MM.1S (cell line): ENCODE measurements at regions not wholly inside any gene's neighbourhood (a gene's known extent, or its start where the extent isn't known, plus 50 kb on each side); places are given as distances from the start of the nearest gene placed in this dataset.

Experiments used
- EZH2phosphoT487 ChIP-seq: fragments of 300-600 bp; sonication (generic); IDR thresholded peaks from 2 replicates; pipeline ENCODE4 v1.6.1; 2018; ENCODE audit warnings: antibody characterized with exemption, low read length
- TF ChIP-seq, protein P1 (sequence below): fragments of 300-600 bp; sonication (generic); IDR thresholded peaks from 2 replicates; pipeline ENCODE4 v1.5.1; 2016; ENCODE audit warnings: antibody characterized with exemption, low read length, mixed read lengths

GRCh38 chr12:112685321-112685720 is 106.2 kb upstream of the RPH3A start:
- TF ChIP-seq, protein P1, sequence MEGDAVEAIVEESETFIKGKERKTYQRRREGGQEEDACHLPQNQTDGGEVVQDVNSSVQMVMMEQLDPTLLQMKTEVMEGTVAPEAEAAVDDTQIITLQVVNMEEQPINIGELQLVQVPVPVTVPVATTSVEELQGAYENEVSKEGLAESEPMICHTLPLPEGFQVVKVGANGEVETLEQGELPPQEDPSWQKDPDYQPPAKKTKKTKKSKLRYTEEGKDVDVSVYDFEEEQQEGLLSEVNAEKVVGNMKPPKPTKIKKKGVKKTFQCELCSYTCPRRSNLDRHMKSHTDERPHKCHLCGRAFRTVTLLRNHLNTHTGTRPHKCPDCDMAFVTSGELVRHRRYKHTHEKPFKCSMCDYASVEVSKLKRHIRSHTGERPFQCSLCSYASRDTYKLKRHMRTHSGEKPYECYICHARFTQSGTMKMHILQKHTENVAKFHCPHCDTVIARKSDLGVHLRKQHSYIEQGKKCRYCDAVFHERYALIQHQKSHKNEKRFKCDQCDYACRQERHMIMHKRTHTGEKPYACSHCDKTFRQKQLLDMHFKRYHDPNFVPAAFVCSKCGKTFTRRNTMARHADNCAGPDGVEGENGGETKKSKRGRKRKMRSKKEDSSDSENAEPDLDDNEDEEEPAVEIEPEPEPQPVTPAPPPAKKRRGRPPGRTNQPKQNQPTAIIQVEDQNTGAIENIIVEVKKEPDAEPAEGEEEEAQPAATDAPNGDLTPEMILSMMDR, result no peak
- TF ChIP-seq EZH2phosphoT487, result no peak
